ENCODE measurements at regions not wholly inside any gene's neighbourhood (a gene's known extent, or its start where the extent isn't known, plus 50 kb on each side); places are given as distances from the start of the nearest gene placed in this dataset.

DNA sequence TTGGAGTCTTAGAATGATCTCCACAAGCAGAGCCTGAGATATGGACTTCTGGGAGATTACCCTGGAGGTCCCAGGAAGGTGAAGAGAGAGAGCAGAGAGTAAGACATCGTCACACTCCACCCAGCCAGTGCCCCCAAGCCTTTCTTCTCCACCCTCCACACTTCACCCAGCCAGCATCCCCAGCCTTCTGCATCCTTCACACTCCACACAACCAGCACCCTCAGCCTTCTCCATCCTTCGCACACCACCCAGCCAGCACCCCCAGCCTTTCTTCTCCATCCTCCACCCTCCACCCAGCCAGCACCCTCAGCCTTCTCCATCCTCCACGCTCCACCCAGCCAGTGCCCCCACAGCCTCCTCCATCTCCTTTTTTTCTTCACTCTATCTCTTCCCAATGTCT, 603.9 kb upstream of the B3GAT1 start:
- TF ChIP-seq, protein P1, sequence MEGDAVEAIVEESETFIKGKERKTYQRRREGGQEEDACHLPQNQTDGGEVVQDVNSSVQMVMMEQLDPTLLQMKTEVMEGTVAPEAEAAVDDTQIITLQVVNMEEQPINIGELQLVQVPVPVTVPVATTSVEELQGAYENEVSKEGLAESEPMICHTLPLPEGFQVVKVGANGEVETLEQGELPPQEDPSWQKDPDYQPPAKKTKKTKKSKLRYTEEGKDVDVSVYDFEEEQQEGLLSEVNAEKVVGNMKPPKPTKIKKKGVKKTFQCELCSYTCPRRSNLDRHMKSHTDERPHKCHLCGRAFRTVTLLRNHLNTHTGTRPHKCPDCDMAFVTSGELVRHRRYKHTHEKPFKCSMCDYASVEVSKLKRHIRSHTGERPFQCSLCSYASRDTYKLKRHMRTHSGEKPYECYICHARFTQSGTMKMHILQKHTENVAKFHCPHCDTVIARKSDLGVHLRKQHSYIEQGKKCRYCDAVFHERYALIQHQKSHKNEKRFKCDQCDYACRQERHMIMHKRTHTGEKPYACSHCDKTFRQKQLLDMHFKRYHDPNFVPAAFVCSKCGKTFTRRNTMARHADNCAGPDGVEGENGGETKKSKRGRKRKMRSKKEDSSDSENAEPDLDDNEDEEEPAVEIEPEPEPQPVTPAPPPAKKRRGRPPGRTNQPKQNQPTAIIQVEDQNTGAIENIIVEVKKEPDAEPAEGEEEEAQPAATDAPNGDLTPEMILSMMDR (IDR thresholded peaks at IDR 0.05): no peak
- TF ChIP-seq POLR2A (IDR thresholded peaks at IDR 0.05): no peak

Data from body of pancreas (tissue), 4 donors.